Neuronal stem cell (in vitro differentiated cells): ENCODE measurements at regions not wholly inside any gene's neighbourhood (a gene's known extent, or its start where the extent isn't known, plus 50 kb on each side); places are given as distances from the start of the nearest gene placed in this dataset.

ENCODE experiments used
- DNase-seq: peaks from one replicate; pipeline ENCODE4 v3.0.0-alpha.2; 2013; ENCODE audit warnings: low spot score
- H2AFZ ChIP-seq: one replicate; pipeline ENCODE4 v1.6.1; 2013; ENCODE audit warnings: mild to moderate bottlenecking, low read length, inconsistent platforms
- H2AK5ac ChIP-seq: 2 replicates; pipeline ENCODE4 v1.6.1; 2013; ENCODE audit warnings: low read depth, mild to moderate bottlenecking, inconsistent platforms, low read length, moderate library complexity, mixed read lengths
- H2BK120ac ChIP-seq: 2 replicates; pipeline ENCODE4 v1.6.1; 2013; ENCODE audit warnings: low read depth, mild to moderate bottlenecking, inconsistent platforms, low read length, moderate library complexity, mixed read lengths
- H2BK12ac ChIP-seq: one replicate; pipeline ENCODE4 v1.6.1; 2013; ENCODE audit warnings: low read length, inconsistent platforms
- H2BK15ac ChIP-seq: 2 replicates; pipeline ENCODE4 v1.6.1; 2013; ENCODE audit warnings: mild to moderate bottlenecking, low read length, inconsistent platforms, mixed read lengths
- H2BK5ac ChIP-seq: one replicate; pipeline ENCODE4 v1.6.1; 2013; ENCODE audit warnings: inconsistent platforms, mild to moderate bottlenecking, low read length, moderate library complexity
- H3K14ac ChIP-seq: one replicate; pipeline ENCODE4 v1.6.1; 2013; ENCODE audit warnings: low read length, inconsistent platforms
- H3K18ac ChIP-seq: 2 replicates; pipeline ENCODE4 v1.6.1; 2013; ENCODE audit warnings: low read length, inconsistent platforms
- H3K23ac ChIP-seq: 2 replicates; pipeline ENCODE4 v1.6.1; 2013; ENCODE audit warnings: low read depth, mild to moderate bottlenecking, mixed read lengths, low read length, inconsistent platforms; ENCODE audit not compliant: poor library complexity
- H3K27ac ChIP-seq: replicated peaks from 3 replicates; pipeline ENCODE4 v1.5.1; 2013; ENCODE audit warnings: low read length, inconsistent platforms
- H3K27me3 ChIP-seq, 3 experiments: 2 replicates each; pipeline ENCODE4 v1.6.1; 2013; ENCODE audit warnings: low read length in 3 of 3, mild to moderate bottlenecking in 2 of 3, inconsistent platforms in 1 of 3, low read depth in 1 of 3, mixed read lengths in 1 of 3, moderate library complexity in 1 of 3; ENCODE audit not compliant: control insufficient read depth in 3 of 3, insufficient read depth in 3 of 3
- H3K36me3 ChIP-seq, 2 donors: replicated peaks in 1 of 2; 2 replicates each; pipeline ENCODE4 v1.6.1; 2013; ENCODE audit warnings: low read length in 2 of 2; ENCODE audit not compliant: control insufficient read depth in 2 of 2, insufficient read depth in 2 of 2
- H3K4ac ChIP-seq: 2 replicates; pipeline ENCODE4 v1.6.1; 2013; ENCODE audit warnings: inconsistent platforms, mild to moderate bottlenecking, low read length, moderate library complexity
- H3K4me1 ChIP-seq, 2 donors: 1 replicate in 1 of 2; 2 replicates in 1 of 2; pipeline ENCODE4 v1.6.1; 2013; ENCODE audit warnings: low read length in 2 of 2, low read depth in 1 of 2; ENCODE audit not compliant: control insufficient read depth in 2 of 2, insufficient read depth in 1 of 2
- H3K4me2 ChIP-seq: one replicate; pipeline ENCODE4 v1.6.1; 2013; ENCODE audit warnings: mild to moderate bottlenecking, low read length, inconsistent platforms; ENCODE audit not compliant: insufficient read depth, poor library complexity, severe bottlenecking
- H3K4me3 ChIP-seq, 2 donors: 2 replicates each; pipeline ENCODE4 v1.5.1; 2013; ENCODE audit warnings: low read length in 2 of 2, mild to moderate bottlenecking in 2 of 2, inconsistent platforms in 1 of 2, moderate library complexity in 1 of 2
- H3K79me1 ChIP-seq: one replicate; pipeline ENCODE4 v1.6.1; 2013; ENCODE audit warnings: low read depth, mild to moderate bottlenecking, inconsistent platforms, low read length, moderate library complexity
- H3K9ac ChIP-seq: one replicate; pipeline ENCODE4 v1.6.1; 2013; ENCODE audit warnings: mild to moderate bottlenecking, low read depth, low read length, inconsistent platforms; ENCODE audit not compliant: poor library complexity
- H3K9me3 ChIP-seq, 2 donors: replicated peaks in 1 of 2; 2 replicates each; pipeline versions ENCODE3 to v1.6.1; 2013; ENCODE audit warnings: low read length in 2 of 2, mild to moderate bottlenecking in 2 of 2, inconsistent platforms in 1 of 2, low read depth in 1 of 2, mixed read lengths in 1 of 2, moderate library complexity in 1 of 2; ENCODE audit not compliant: control insufficient read depth in 2 of 2, insufficient read depth in 1 of 2
- H4K8ac ChIP-seq: one replicate; pipeline ENCODE4 v1.6.1; 2013; ENCODE audit warnings: low read depth, mild to moderate bottlenecking, inconsistent platforms, low read length, moderate library complexity
- H4K91ac ChIP-seq: one replicate; pipeline ENCODE4 v1.6.1; 2013; ENCODE audit warnings: low read length, low read depth, mild to moderate bottlenecking, inconsistent platforms; ENCODE audit not compliant: poor library complexity
- WGBS, 2 donors: extraction: QIAGEN DNeasy Blood & Tissue Kit; methylation state at CpG; one replicate each; pipeline ENCODE4 v1.1.7; 2013; ENCODE audit warnings: missing lambda C conversion rate in 2 of 2, mixed read lengths in 1 of 2; ENCODE audit not compliant: insufficient read length in 2 of 2, insufficient replicate concordance in 1 of 2; ENCODE audit errors: extremely low coverage in 2 of 2; 5-methylcytosine and 5-hydroxymethylcytosine counted together

DNA sequence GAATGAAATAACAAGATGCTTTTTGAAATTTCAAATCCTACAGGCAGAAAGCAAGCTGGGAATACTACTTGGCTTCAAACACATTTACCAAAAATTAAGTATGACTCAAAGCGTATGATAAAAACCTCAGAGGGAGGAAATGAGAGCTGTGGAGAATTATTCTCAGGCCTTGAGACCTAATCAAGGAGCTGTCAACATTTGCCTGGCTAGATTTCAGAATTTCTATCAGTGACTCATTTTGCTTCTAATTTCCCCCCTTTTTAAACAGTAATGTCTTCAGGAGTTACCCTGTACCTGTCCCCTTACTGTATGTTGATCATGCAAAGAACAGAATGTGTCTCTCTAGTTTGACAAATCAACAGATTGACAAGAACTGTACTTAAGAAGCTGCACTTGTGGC, 1324.5 kb upstream of the DDX18 start:
- no peaks in the 10 kb centered on the region for H3K27me3 ChIP-seq
- WGBS, 2 donors, result no CpG with 5 or more reads among the region's 1 CpG
- H3K9ac ChIP-seq, result no peak overlapping the region
- no peak for DNase-seq
- no peak overlapping the region for H3K4me2 ChIP-seq
- H4K8ac ChIP-seq, result no peak overlapping the region
- no peak overlapping the region for H3K14ac ChIP-seq
- H2BK5ac ChIP-seq, result no peak overlapping the region
- H2BK120ac ChIP-seq, result no peak overlapping the region
- H2AFZ ChIP-seq, result no peak overlapping the region
- H3K79me1 ChIP-seq, result no peaks in the 10 kb centered on the region
- no peak overlapping the region for H3K4ac ChIP-seq
- no peaks in the 10 kb centered on the region for H3K4me1 ChIP-seq
- no peak overlapping the region for H2AK5ac ChIP-seq
- no peak overlapping the region for H3K27ac ChIP-seq
- H2BK12ac ChIP-seq, result no peak overlapping the region
- H3K23ac ChIP-seq, result no peak overlapping the region
- no peaks in the 10 kb centered on the region for H3K36me3 ChIP-seq
- H4K91ac ChIP-seq, result no peak overlapping the region
- H3K9me3 ChIP-seq, result no peaks in the 10 kb centered on the region
- H2BK15ac ChIP-seq, result no peak overlapping the region
- no peak overlapping the region for H3K4me3 ChIP-seq
- H3K18ac ChIP-seq, result no peak overlapping the region

- Histone ChIP-seq H3K4me2 (no peak overlapping the region), H3K4me1 (no peaks in the 10 kb centered on the region), H3K9me3 (no peaks in the 10 kb centered on the region), H3K4ac (no peak overlapping the region), H3K79me1 (no peaks in the 10 kb centered on the region), H2AFZ (no peak overlapping the region), H3K18ac (no peak overlapping the region), H2BK120ac (no peak overlapping the region), H2AK5ac (no peak overlapping the region), H3K14ac (no peak overlapping the region), H3K27ac (no peak overlapping the region), H3K27me3 (no peaks in the 10 kb centered on the region), H3K36me3 (no peaks in the 10 kb centered on the region), H3K9ac (no peak overlapping the region), H3K23ac (no peak overlapping the region), H4K8ac (no peak overlapping the region), H2BK15ac (no peak overlapping the region), H2BK12ac (no peak overlapping the region), H2BK5ac (no peak overlapping the region), H4K91ac (no peak overlapping the region), H3K4me3 (no peak overlapping the region)
- DNase-seq, result no peak
- no CpG with 5 or more reads among the region's 9 CpGs for WGBS, 2 donors
Observed at GRCh38 chr2:116490511-116491145, 1323.9 kb upstream of the DDX18 start.

GRCh38 chr2:116491292-116491691, 1323.2 kb upstream of the DDX18 start:
- Histone ChIP-seq H3K79me1 (no peaks in the 10 kb centered on the region), H3K4ac (no peak overlapping the region), H2AK5ac (no peak overlapping the region), H3K18ac (no peak overlapping the region), H2BK5ac (no peak overlapping the region), H3K4me2 (no peak overlapping the region), H3K4me1 (no peaks in the 10 kb centered on the region), H4K91ac (no peak overlapping the region), H3K27ac (no peak overlapping the region), H2AFZ (no peak overlapping the region), H3K23ac (no peak overlapping the region), H2BK120ac (no peak overlapping the region), H2BK15ac (no peak overlapping the region), H3K9me3 (no peaks in the 10 kb centered on the region), H3K14ac (no peak overlapping the region), H4K8ac (no peak overlapping the region), H3K36me3 (no peaks in the 10 kb centered on the region), H3K27me3 (no peaks in the 10 kb centered on the region), H3K9ac (no peak overlapping the region), H2BK12ac (no peak overlapping the region), H3K4me3 (no peak overlapping the region)
- WGBS, 2 donors, result no CpG with 5 or more reads among the region's 11 CpGs
- no peak for DNase-seq

- Histone ChIP-seq H3K14ac (no peak overlapping the region), H2BK120ac (no peak overlapping the region), H3K18ac (no peak overlapping the region), H3K27me3 (no peaks in the 10 kb centered on the region), H3K27ac (no peak overlapping the region), H2AFZ (no peak overlapping the region), H3K36me3 (no peaks in the 10 kb centered on the region), H3K4me3 (no peak overlapping the region), H3K9ac (no peak overlapping the region), H3K4ac (no peak overlapping the region), H3K23ac (no peak overlapping the region), H2BK12ac (no peak overlapping the region), H3K9me3 (no peaks in the 10 kb centered on the region), H3K4me1 (no peaks in the 10 kb centered on the region), H4K91ac (no peak overlapping the region), H2AK5ac (no peak overlapping the region), H3K4me2 (no peak overlapping the region), H4K8ac (no peak overlapping the region), H3K79me1 (no peaks in the 10 kb centered on the region), H2BK5ac (no peak overlapping the region), H2BK15ac (no peak overlapping the region)
- no CpG with 5 or more reads among the region's 5 CpGs for WGBS, 2 donors
- DNase-seq, result no peak
Observed at GRCh38 chr2:116499389-116499788, 1315.1 kb upstream of the DDX18 start.
